Subcutaneous abdominal adipose tissue (tissue), 5 donors: ENCODE measurements at regions not wholly inside any gene's neighbourhood (a gene's known extent, or its start where the extent isn't known, plus 50 kb on each side); places are given as distances from the start of the nearest gene placed in this dataset.
A peak's percentile ranks its signal among the peaks of the same experiment; 100 is the strongest.

ENCODE experiments used
- H3K27ac ChIP-seq: one replicate; pipeline ENCODE4 v1.7.0; 2013; ENCODE audit warnings: low read depth, mild to moderate bottlenecking, inconsistent platforms, low read length, moderate library complexity
- H3K27me3 ChIP-seq, 5 donors: one replicate each; pipeline ENCODE4 v1.7.0; 2013; ENCODE audit warnings: low read length in 5 of 5, inconsistent platforms in 1 of 5; ENCODE audit not compliant: control insufficient read depth in 5 of 5, insufficient read depth in 4 of 5
- H3K36me3 ChIP-seq, 5 donors: one replicate each; pipeline ENCODE4 v1.7.0; 2013; ENCODE audit warnings: low read length in 5 of 5; ENCODE audit not compliant: control insufficient read depth in 5 of 5, insufficient read depth in 5 of 5
- H3K4me1 ChIP-seq, 5 donors: one replicate each; pipeline ENCODE4 v1.7.0; 2013; ENCODE audit warnings: low read length in 5 of 5, mild to moderate bottlenecking in 3 of 5, moderate library complexity in 1 of 5; ENCODE audit not compliant: control insufficient read depth in 5 of 5, insufficient read depth in 5 of 5
- H3K4me3 ChIP-seq, 5 donors: one replicate each; pipeline ENCODE4 v1.7.0; 2013; ENCODE audit warnings: low read length in 5 of 5, low read depth in 1 of 5
- H3K9ac ChIP-seq, 5 donors: one replicate each; pipeline ENCODE4 v1.7.0; 2013; ENCODE audit warnings: low read length in 5 of 5, mild to moderate bottlenecking in 4 of 5, moderate library complexity in 3 of 5
- H3K9me3 ChIP-seq, 5 donors: one replicate each; pipeline ENCODE4 v1.7.0; 2013; ENCODE audit warnings: low read length in 5 of 5; ENCODE audit not compliant: control insufficient read depth in 5 of 5
- donor health status: healthy.
- donor health status: healthy.
- donor health status: healthy.
- donor health status: healthy.
- donor health status: healthy.

DNA sequence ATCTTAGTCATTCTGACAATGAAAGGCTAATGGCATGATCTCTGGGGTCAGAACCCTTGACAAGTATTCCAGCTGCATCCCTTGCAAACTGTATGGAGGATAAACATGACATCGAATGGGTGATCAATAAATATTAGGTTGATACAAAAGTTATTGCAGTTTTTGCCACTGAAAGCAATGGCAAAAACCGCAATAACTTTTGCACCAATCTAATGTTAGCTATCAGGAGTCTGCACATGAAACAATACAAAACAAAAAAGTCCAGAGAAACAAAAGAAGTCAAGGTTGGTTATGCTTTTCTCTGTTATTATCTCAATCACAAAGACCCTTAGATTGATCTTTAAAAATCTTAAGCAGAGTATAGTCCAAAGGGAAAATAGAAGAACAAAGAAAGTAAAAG is 292.7 kb downstream of the DUSP10 start:
- Histone ChIP-seq H3K4me3 (no peak overlapping the region), H3K9me3 (no peaks in the 10 kb centered on the region), H3K27me3 (no peaks in the 10 kb centered on the region), H3K9ac (no peak overlapping the region), H3K36me3 (no peaks in the 10 kb centered on the region), H3K27ac (no peak overlapping the region), H3K4me1 (peaks cover 0 to 7% (median 0%) of the 10 kb centered on the region in 5 donors)

DNA sequence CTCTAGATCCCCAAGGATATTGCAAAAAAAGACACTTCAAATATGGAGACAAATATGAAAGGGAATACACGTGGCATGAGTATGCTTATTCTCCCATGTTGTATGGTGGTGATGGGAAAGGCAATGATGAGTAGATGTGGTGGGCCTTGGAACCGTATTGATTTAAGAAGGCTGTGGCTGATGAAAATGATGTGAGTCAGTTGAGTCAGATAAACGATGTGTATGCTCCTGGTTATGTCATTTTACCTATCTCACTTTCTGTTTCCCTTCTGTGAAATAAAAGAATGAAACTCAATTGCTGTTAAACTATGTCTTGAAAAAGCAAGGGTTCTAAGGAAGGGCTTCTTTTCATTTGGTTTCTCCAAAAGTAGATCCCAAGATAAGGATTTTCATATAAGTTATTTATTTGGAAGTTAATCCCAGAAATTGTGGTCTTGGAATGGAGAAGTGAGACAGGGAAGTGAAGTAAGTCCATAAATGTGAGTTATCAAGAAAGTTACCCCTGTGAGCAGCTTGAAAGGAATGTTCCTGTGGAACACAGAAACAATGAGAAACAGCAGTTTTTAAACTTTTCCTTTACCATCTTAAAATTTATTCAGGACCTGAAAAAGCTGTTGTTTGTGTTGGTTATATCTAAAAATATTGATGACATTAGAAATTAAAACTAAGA is 292.0 kb downstream of the DUSP10 start:
- Histone ChIP-seq H3K36me3 (no peaks in the 10 kb centered on the region), H3K27ac (no peak overlapping the region), H3K9ac (no peak overlapping the region), H3K4me1 (peaks cover 0 to 7% (median 0%) of the 10 kb centered on the region in 5 donors), H3K4me3 (no peak overlapping the region), H3K9me3 (no peaks in the 10 kb centered on the region), H3K27me3 (no peaks in the 10 kb centered on the region)

DNA sequence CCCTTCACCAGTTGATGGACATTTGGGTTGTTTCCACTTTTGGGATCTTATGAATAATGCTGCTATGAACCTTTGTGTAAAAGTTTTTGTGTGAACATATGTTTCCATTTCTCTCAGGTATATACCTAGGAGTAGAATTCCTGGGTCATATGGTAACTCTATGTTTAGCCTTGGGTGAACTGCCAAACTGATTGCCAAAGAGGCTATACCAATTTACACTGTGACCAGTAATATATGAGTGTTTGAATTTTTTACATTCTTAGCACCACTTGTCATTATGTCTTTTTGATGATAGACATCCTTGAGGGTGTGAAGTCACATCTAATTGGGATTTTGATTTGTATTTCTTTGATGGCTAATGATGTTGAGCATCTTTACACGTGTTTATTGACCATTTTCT is 290.1 kb downstream of the DUSP10 start:
- Histone ChIP-seq H3K9ac (no peak overlapping the region), H3K9me3 (no peaks in the 10 kb centered on the region)

DNA sequence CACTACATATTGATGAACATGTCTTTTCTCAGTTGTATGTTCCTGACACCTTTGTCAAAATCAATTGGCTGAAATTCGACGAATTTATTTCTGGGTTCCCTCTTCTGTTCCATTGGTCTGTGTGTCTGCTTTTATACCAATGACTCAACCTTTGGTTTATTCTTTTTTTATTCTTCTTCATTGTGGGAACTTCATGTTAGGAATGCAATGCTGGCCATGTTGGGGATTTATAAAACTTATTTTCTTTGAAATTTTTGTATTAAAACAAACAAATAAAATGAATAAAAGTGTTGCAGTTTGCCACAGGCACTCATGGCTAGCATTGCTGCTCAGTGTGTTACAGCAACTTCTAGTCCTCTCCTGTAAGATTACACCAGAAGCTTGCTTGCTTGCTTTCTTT is 287.8 kb downstream of the DUSP10 start:
- Histone ChIP-seq H3K4me1 (peaks cover 0 to 14% (median 7%) of the 10 kb centered on the region in 5 donors), H3K27me3 (no peaks in the 10 kb centered on the region), H3K9me3 (no peaks in the 10 kb centered on the region), H3K36me3 (no peaks in the 10 kb centered on the region), H3K4me3 (no peak overlapping the region), H3K27ac (no peak overlapping the region), H3K9ac (no peak overlapping the region)

More for the DNA sequence above, 290.1 kb downstream of the DUSP10 start:
- no peak overlapping the region for H3K27ac ChIP-seq
- H3K27me3 ChIP-seq = no peaks in the 10 kb centered on the region
- no peak overlapping the region for H3K4me3 ChIP-seq
- H3K4me1 ChIP-seq = peaks cover 0 to 7% (median 0%) of the 10 kb centered on the region in 5 donors
- H3K36me3 ChIP-seq = no peaks in the 10 kb centered on the region

DNA sequence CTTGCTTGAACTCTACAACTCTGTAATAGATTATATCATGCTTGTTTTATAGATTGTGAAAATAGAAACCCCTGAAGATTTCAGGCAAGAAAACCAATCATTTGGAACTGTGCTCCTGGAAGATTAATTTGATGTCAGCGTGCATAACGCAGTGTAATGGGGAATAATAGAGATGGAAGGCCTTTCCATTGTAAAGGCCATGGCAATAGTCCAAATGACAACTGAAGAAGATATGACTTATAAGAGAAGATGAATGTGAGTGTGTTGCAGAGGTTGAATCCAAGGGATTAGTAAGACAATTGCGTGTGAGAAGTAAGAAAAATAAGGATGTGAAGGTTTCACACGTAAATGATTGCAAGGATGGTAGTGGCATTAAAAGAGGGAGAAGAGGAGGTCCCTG is 285.0 kb downstream of the DUSP10 start:
- Histone ChIP-seq H3K4me1 (peaks cover 0 to 16% (median 7%) of the 10 kb centered on the region in 5 donors), H3K36me3 (no peaks in the 10 kb centered on the region), H3K9ac (no peak overlapping the region), H3K9me3 (no peaks in the 10 kb centered on the region), H3K4me3 (no peak overlapping the region), H3K27me3 (no peaks in the 10 kb centered on the region), H3K27ac (no peak overlapping the region)

DNA sequence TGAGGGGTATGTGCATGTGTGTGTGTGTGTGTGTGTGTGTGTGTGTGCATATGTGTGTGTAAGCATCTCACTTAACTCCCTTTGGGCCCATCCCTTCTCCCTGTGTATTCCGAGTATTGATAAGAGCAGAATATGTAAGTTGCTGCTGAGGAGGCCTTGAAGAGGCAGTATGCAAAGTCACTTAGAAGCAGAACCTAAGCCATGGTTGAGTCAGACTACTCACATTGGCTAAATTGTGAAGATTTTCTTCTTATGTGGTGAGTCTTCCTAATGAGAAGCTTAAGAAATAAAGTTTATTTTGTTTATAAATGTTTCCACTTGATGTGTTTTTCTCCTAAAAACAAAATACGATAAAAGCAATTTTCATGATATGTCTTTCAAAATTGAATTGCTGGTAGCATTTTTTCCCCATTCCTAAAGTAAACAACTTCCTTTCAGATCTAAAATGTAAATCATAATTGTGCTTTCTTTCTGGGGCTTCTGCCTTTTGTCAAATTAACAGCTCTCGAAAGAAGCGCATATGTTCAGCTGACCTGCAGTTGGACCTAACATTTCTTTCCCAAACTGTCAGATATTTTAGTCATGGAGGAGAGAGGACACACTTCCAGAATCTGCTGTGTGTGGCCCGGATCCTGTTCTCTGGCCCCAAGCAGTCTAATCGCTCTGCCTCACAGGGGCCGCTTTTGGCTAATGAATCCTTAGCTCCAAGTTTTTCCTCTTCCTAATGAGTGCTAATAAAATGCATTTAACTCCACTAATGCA is 284.0 kb downstream of the DUSP10 start:
- Histone ChIP-seq H3K36me3 (no peaks in the 10 kb centered on the region), H3K27me3 (no peaks in the 10 kb centered on the region), H3K4me3 (peak overlapping the region in 1 of 5 donors; percentile 4), H3K4me1 (peaks cover 0 to 16% (median 7%) of the 10 kb centered on the region in 5 donors), H3K9me3 (no peaks in the 10 kb centered on the region), H3K27ac (peak overlapping the region; percentile 25), H3K9ac (no peak overlapping the region)

DNA sequence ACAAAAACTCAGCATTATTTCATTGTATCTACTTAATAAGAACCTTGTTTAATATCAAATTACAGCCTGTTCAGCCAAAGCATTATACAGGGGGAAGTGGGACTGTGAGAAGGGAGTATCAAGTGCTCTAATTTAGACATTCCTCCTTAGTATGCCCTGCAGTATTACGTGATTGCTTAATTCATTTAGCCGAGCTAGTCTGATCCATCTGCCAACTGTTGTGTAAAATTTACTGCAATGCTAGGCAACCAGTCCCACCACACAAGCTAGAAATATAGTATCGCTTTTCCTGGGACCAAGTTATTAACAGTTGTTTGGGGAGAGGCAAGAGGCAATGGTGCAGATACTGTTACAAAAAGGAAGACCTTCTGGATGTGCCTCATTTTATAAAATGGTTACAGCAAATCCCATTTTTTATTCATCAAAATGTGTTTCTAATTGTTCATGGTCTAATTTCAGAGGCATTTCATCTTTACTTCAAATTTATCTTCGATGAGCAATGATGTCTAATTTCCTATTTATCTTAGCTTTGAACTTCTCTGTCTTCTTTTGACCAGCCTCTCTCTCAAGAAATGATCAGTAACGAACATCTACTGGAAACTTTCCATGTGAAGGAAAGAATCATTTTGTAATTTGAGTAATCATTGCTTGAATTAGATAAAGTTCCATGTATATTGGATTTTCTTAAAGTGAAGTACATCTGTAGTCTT is 283.3 kb downstream of the DUSP10 start:
- H3K9ac ChIP-seq = peak overlapping the region in 1 of 5 donors; percentile 50
- H3K36me3 ChIP-seq = no peaks in the 10 kb centered on the region
- no peaks in the 10 kb centered on the region for H3K27me3 ChIP-seq
- H3K9me3 ChIP-seq = no peaks in the 10 kb centered on the region
- H3K4me3 ChIP-seq = peak overlapping the region in 1 of 5 donors; percentile 4
- H3K27ac ChIP-seq = peak overlapping the region; percentile 25
- H3K4me1 ChIP-seq = peaks cover 0 to 16% (median 7%) of the 10 kb centered on the region in 5 donors

DNA sequence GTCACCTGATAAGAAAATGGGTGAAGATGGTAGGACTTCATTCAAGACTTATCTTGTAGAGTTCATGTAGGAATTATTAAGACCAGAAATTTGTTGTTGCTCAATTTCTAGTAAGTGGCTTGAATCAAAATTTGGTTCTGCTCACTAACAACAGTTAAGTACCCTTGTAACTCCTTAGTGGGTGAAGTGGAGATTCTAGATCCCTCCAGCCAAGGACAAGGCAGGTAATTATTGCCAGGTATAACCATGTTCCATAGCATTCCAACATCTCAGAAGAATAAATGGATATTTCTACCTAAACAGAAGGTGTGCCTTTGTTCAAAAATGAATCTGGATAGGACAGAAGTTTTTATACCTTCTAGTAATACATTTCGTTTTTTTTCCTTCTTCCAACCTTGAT is 282.3 kb downstream of the DUSP10 start:
- H3K27ac ChIP-seq = no peak overlapping the region
- no peak overlapping the region for H3K4me3 ChIP-seq
- no peaks in the 10 kb centered on the region for H3K9me3 ChIP-seq
- no peak overlapping the region for H3K9ac ChIP-seq
- H3K36me3 ChIP-seq = no peaks in the 10 kb centered on the region
- H3K27me3 ChIP-seq = no peaks in the 10 kb centered on the region
- peaks cover 0 to 16% (median 7%) of the 10 kb centered on the region in 5 donors for H3K4me1 ChIP-seq

DNA sequence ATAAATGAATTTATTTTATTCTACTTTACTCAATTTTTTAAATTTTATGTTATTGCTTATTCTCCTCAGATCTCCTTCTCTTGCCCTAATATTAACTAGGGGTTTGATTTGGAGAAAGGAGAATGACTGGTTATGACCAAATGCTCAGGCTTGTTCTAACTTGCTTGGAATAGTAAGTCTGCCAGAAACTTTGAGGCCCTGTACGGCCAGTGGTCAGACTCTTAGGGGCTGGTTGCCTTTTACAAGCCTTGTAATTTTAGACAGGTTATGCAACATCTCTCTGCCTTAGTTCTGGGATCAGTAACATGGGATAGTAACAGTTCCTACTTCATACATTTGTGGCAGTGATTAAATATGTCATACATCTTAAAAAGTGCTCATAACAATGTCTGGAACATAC is 279.5 kb downstream of the DUSP10 start:
- H3K36me3 ChIP-seq = no peaks in the 10 kb centered on the region
- H3K4me1 ChIP-seq = peaks cover 0 to 16% (median 7%) of the 10 kb centered on the region in 5 donors
- H3K9ac ChIP-seq = no peak overlapping the region
- H3K9me3 ChIP-seq = peaks cover 0 to 2% (median 0%) of the 10 kb centered on the region in 5 donors
- H3K27me3 ChIP-seq = no peaks in the 10 kb centered on the region
- H3K27ac ChIP-seq = no peak overlapping the region
- no peak overlapping the region for H3K4me3 ChIP-seq

DNA sequence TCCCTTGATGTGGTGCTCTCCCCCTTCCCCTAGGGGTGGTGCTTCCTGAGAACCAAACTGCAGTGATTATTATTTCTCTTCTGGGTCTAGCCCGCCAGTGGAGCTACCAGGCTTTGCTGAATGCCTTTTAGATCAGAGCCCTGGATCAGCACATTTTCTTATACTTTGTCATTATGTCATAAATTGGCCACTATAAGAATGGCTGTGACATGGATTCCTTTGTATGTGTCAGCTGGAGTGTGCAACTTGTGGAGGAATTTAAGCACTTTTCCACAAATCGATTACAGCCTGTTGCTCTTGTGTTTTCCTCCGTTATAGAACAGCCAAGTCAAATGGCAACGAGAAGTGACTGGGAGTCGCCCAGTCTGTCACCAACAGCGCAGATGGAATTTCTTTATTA is 273.3 kb downstream of the DUSP10 start:
- H3K4me1 ChIP-seq = no peaks in the 10 kb centered on the region
- peaks cover 0 to 3% (median 0%) of the 10 kb centered on the region in 5 donors for H3K27me3 ChIP-seq
- H3K4me3 ChIP-seq = no peak overlapping the region
- H3K27ac ChIP-seq = no peak overlapping the region
- H3K9ac ChIP-seq = no peak overlapping the region
- peaks cover 0 to 6% (median 0%) of the 10 kb centered on the region in 5 donors for H3K9me3 ChIP-seq
- H3K36me3 ChIP-seq = no peaks in the 10 kb centered on the region
